DND-41 (cell line): ENCODE measurements at regions not wholly inside any gene's neighbourhood (a gene's known extent, or its start where the extent isn't known, plus 50 kb on each side); places are given as distances from the start of the nearest gene placed in this dataset.

Experiments used
- ATAC-seq: fragments of 200-7000 bp; cut with Tn5 transposase; 3 replicates; pipeline ENCODE4 v1.9.1; 2021; ENCODE audit warnings: low read depth; ENCODE audit not compliant: insufficient read depth
- DNase-seq: peaks from one replicate; pipeline ENCODE4 v3.0.0-alpha.2; 2020
- H2AFZ ChIP-seq: 2 replicates; pipeline ENCODE4 v1.6.0; 2012; ENCODE audit warnings: low read depth, low read length
- H3K27ac ChIP-seq: 2 replicates; pipeline ENCODE4 v1.5.1; 2012; ENCODE audit warnings: low read length, inconsistent platforms
- H3K27me3 ChIP-seq: fragments of 200-600 bp; sonication (generic); 2 replicates; pipeline ENCODE4 v1.6.0; 2012; ENCODE audit warnings: low read length, mild to moderate bottlenecking, inconsistent platforms; ENCODE audit not compliant: insufficient read depth, poor library complexity
- H3K36me3 ChIP-seq: 2 replicates; pipeline ENCODE4 v1.5.1; 2012; ENCODE audit warnings: low read length, inconsistent platforms; ENCODE audit not compliant: insufficient read depth
- H3K4me1 ChIP-seq: 2 replicates; pipeline ENCODE4 v1.5.1; 2012; ENCODE audit warnings: mild to moderate bottlenecking, low read length; ENCODE audit not compliant: insufficient read depth
- H3K4me2 ChIP-seq: 2 replicates; pipeline ENCODE4 v1.6.0; 2012; ENCODE audit warnings: mild to moderate bottlenecking, moderate library complexity, low read length, inconsistent platforms; ENCODE audit not compliant: insufficient read depth
- H3K4me3 ChIP-seq, 2 experiments: fragments of 200-600 bp in 1 of 2; shearing (Covaris generic) in 1 of 2; 2 replicates each; pipeline ENCODE4 v1.5.1; 2012 to 2016; ENCODE audit warnings: inconsistent platforms in 2 of 2, low read length in 2 of 2, mild to moderate bottlenecking in 2 of 2, low read depth in 1 of 2, moderate library complexity in 1 of 2
- H3K79me2 ChIP-seq: 2 replicates; pipeline ENCODE4 v1.6.0; 2012; ENCODE audit warnings: low read length, inconsistent platforms; ENCODE audit not compliant: insufficient read depth
- H3K9ac ChIP-seq: 2 replicates; pipeline ENCODE4 v1.6.0; 2012; ENCODE audit warnings: low read depth, mild to moderate bottlenecking, inconsistent platforms, low read length, moderate library complexity
- H3K9me3 ChIP-seq: 2 replicates; pipeline ENCODE4 v1.5.1; 2012; ENCODE audit warnings: low read length, moderate library complexity, mild to moderate bottlenecking, inconsistent platforms; ENCODE audit not compliant: insufficient read depth, severe bottlenecking
- H4K20me1 ChIP-seq: 2 replicates; pipeline ENCODE4 v1.6.0; 2012; ENCODE audit warnings: low read length; ENCODE audit not compliant: insufficient read depth
- CTCF ChIP-seq: IDR thresholded peaks from 2 replicates; pipeline ENCODE4 v1.5.1; 2012; ENCODE audit warnings: borderline replicate concordance, low read length, moderate library complexity, mild to moderate bottlenecking; ENCODE audit not compliant: poor library complexity, severe bottlenecking; ENCODE audit errors: extremely low read depth
- EZH2 ChIP-seq: IDR thresholded peaks from 3 replicates; pipeline ENCODE4 v1.6.1; 2012; ENCODE audit warnings: borderline replicate concordance, low read depth, mild to moderate bottlenecking, moderate library complexity, low read length, inconsistent platforms; ENCODE audit not compliant: severe bottlenecking

GRCh38 chr7:18265611-18266281 is 229.8 kb upstream of the HDAC9 start:
- H4K20me1 ChIP-seq = no peaks in the 10 kb centered on the region

DNA sequence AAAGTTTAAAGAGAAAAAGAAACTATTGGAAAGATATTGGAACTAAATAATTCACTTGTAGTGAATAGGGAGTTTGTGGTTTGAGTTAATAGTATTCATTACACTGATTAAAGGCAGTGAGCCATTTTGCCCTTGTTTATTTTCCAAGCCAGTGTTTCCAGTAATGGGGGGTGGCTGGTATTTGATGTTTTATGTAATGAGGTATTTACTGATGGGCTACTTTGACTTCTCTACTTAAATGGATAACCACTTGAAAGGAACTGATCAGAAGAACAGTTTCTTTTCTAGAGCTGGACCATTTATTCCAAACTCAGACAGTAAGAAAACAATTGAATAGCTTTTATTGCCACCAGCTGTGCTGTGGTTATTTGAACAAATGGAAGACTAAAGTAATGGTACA is 227.0 kb upstream of the HDAC9 start:
- Histone ChIP-seq H3K27me3 (no peaks in the 10 kb centered on the region), H3K27ac (no peak overlapping the region), H3K4me2 (no peak overlapping the region), H3K9me3 (no peaks in the 10 kb centered on the region), H3K9ac (no peak overlapping the region), H2AFZ (no peak overlapping the region), H4K20me1 (no peaks in the 10 kb centered on the region), H3K36me3 (no peaks in the 10 kb centered on the region), H3K4me1 (no peaks in the 10 kb centered on the region), H3K4me3 (no peak overlapping the region), H3K79me2 (no peaks in the 10 kb centered on the region)
- no peak for DNase-seq
- no peak for TF ChIP-seq EZH2
- TF ChIP-seq CTCF = no peak
- ATAC-seq = no peak

More at GRCh38 chr7:18265611-18266281, 229.8 kb upstream of the HDAC9 start:
- Histone ChIP-seq H3K27ac (no peak overlapping the region), H3K4me1 (no peaks in the 10 kb centered on the region), H3K79me2 (no peaks in the 10 kb centered on the region), H3K4me3 (no peak overlapping the region), H2AFZ (no peak overlapping the region), H3K9me3 (no peaks in the 10 kb centered on the region), H3K27me3 (no peaks in the 10 kb centered on the region), H3K4me2 (no peak overlapping the region), H3K9ac (no peak overlapping the region), H3K36me3 (no peaks in the 10 kb centered on the region)
- TF ChIP-seq EZH2 = no peak
- DNase-seq = no peak
- no peak for ATAC-seq

- Histone ChIP-seq H4K20me1 (no peaks in the 10 kb centered on the region), H2AFZ (no peak overlapping the region), H3K4me2 (no peak overlapping the region), H3K27me3 (no peaks in the 10 kb centered on the region), H3K9ac (no peak overlapping the region), H3K4me1 (no peaks in the 10 kb centered on the region), H3K36me3 (no peaks in the 10 kb centered on the region), H3K4me3 (no peak overlapping the region), H3K9me3 (no peaks in the 10 kb centered on the region), H3K79me2 (no peaks in the 10 kb centered on the region), H3K27ac (no peak overlapping the region)
- TF ChIP-seq CTCF = no peak
- TF ChIP-seq EZH2 = no peak
- DNase-seq (no peak), ATAC-seq (no peak)
Measured at GRCh38 chr7:18276380-18276779, 219.2 kb upstream of the HDAC9 start.

DNA sequence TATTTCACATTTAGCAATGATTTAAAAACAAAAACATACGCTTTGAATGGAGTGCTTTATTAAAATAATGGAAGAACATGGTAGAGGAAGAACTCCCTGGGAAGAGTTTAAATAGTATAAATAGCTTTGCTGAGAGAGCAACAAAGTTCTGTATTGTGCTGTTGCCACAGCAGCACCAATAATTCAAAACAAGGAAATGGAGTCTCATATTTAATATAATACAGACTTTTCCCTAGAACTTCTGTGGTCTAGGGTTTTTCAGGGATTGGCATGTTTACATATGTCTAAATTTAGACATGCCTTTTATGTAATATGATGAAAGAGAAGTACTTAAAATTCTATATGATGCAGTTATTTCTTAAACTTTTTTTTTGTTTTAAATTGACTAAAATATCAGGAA is 217.2 kb upstream of the HDAC9 start:
- Histone ChIP-seq H3K9me3 (no peaks in the 10 kb centered on the region), H3K4me1 (no peaks in the 10 kb centered on the region), H3K4me2 (no peak overlapping the region), H3K27ac (no peak overlapping the region), H3K36me3 (no peaks in the 10 kb centered on the region), H4K20me1 (no peaks in the 10 kb centered on the region), H2AFZ (no peak overlapping the region), H3K4me3 (no peak overlapping the region), H3K79me2 (no peaks in the 10 kb centered on the region), H3K27me3 (no peaks in the 10 kb centered on the region), H3K9ac (no peak overlapping the region)
- DNase-seq (no peak), ATAC-seq (no peak)
- TF ChIP-seq CTCF = no peak
- no peak for TF ChIP-seq EZH2
